ENCODE measurements at regions not wholly inside any gene's neighbourhood (a gene's known extent, or its start where the extent isn't known, plus 50 kb on each side); places are given as distances from the start of the nearest gene placed in this dataset.

- ATAC-seq (ENCODE audit: low FRiP score) = no peak
- Histone ChIP-seq H3K36me3 (ENCODE audit: control insufficient read depth in 1 of 2, insufficient read depth in 2 of 2, low read length in 1 of 2) (no peaks in the 10 kb centered on the region), H3K4me3 (ENCODE audit: low read length in 2 of 2) (no peak overlapping the region), H3K4me1 (ENCODE audit: control insufficient read depth in 1 of 2, insufficient read depth in 2 of 2, low read length in 2 of 2) (no peaks in the 10 kb centered on the region), H3K9me3 (ENCODE audit: control insufficient read depth, low read length) (no peaks in the 10 kb centered on the region), H3K27me3 (ENCODE audit: control insufficient read depth in 1 of 2, insufficient read depth in 2 of 2, low read length in 1 of 2) (no peaks in the 10 kb centered on the region), H3K27ac (ENCODE audit: low read depth in 1 of 2, low read length in 2 of 2) (no peak overlapping the region)
- WGBS, 2 donors = 79 to 85% methylated on average over 2 of the region's 2 CpGs
- no peak for DNase-seq
- intact Hi-C loops (cut with DNase I) = no loop called here
Observed at GRCh38 chr14:95402176-95402575, 82.5 kb upstream of the CLMN start.

- Histone ChIP-seq H3K27me3 (ENCODE audit: control insufficient read depth in 1 of 2, insufficient read depth in 2 of 2, low read length in 1 of 2) (no peaks in the 10 kb centered on the region), H3K4me1 (ENCODE audit: control insufficient read depth in 1 of 2, insufficient read depth in 2 of 2, low read length in 2 of 2) (no peaks in the 10 kb centered on the region), H3K36me3 (ENCODE audit: control insufficient read depth in 1 of 2, insufficient read depth in 2 of 2, low read length in 1 of 2) (no peaks in the 10 kb centered on the region), H3K27ac (ENCODE audit: low read depth in 1 of 2, low read length in 2 of 2) (no peak overlapping the region), H3K9me3 (ENCODE audit: control insufficient read depth, low read length) (peaks cover 1% of the 10 kb centered on the region), H3K4me3 (ENCODE audit: low read length in 2 of 2) (no peak overlapping the region)
- DNase-seq (no peak), ATAC-seq (ENCODE audit: low FRiP score) (no peak)
- 92 to 93% methylated on average over 15 of the region's 15 CpGs for WGBS, 2 donors
- intact Hi-C loops (cut with DNase I) = no loop called here
Observed at GRCh38 chr14:95398630-95399547, 79.2 kb upstream of the CLMN start.

- 82 to 83% methylated on average over 6 of the region's 6 CpGs for WGBS, 2 donors
- ATAC-seq (ENCODE audit: low FRiP score) (no peak), DNase-seq (no peak)
- intact Hi-C loops (cut with DNase I) = no loop called here
- no peaks in the 10 kb centered on the region for H3K36me3 ChIP-seq (ENCODE audit: control insufficient read depth in 1 of 2, insufficient read depth in 2 of 2, low read length in 1 of 2)
- H3K4me1 ChIP-seq (ENCODE audit: control insufficient read depth in 1 of 2, insufficient read depth in 2 of 2, low read length in 2 of 2) = no peaks in the 10 kb centered on the region
- H3K4me3 ChIP-seq (ENCODE audit: low read length in 2 of 2) = no peak overlapping the region
- H3K27me3 ChIP-seq (ENCODE audit: control insufficient read depth in 1 of 2, insufficient read depth in 2 of 2, low read length in 1 of 2) = no peaks in the 10 kb centered on the region
- no peak overlapping the region for H3K27ac ChIP-seq (ENCODE audit: low read depth in 1 of 2, low read length in 2 of 2)
- peaks cover 1% of the 10 kb centered on the region for H3K9me3 ChIP-seq (ENCODE audit: control insufficient read depth, low read length)
Observed at GRCh38 chr14:95397325-95397724, 77.6 kb upstream of the CLMN start.

- no peak for ATAC-seq (ENCODE audit: low FRiP score)
- no peak overlapping the region for H3K4me3 ChIP-seq (ENCODE audit: low read length in 2 of 2)
- no peaks in the 10 kb centered on the region for H3K36me3 ChIP-seq (ENCODE audit: control insufficient read depth in 1 of 2, insufficient read depth in 2 of 2, low read length in 1 of 2)
- WGBS, 2 donors = 90 to 91% methylated on average over 4 of the region's 4 CpGs
- no peak overlapping the region for H3K27ac ChIP-seq (ENCODE audit: low read depth in 1 of 2, low read length in 2 of 2)
- H3K9me3 ChIP-seq (ENCODE audit: control insufficient read depth, low read length) = peaks cover 1% of the 10 kb centered on the region
- no peaks in the 10 kb centered on the region for H3K27me3 ChIP-seq (ENCODE audit: control insufficient read depth in 1 of 2, insufficient read depth in 2 of 2, low read length in 1 of 2)
- intact Hi-C loops (cut with DNase I) = no loop called here
- no peak for DNase-seq
- no peaks in the 10 kb centered on the region for H3K4me1 ChIP-seq (ENCODE audit: control insufficient read depth in 1 of 2, insufficient read depth in 2 of 2, low read length in 2 of 2)
Observed at GRCh38 chr14:95396221-95396620, 76.5 kb upstream of the CLMN start.

- WGBS, 2 donors = 60% methylated on average over 6 of the region's 6 CpGs
- Histone ChIP-seq H3K27me3 (ENCODE audit: control insufficient read depth in 1 of 2, insufficient read depth in 2 of 2, low read length in 1 of 2) (no peaks in the 10 kb centered on the region), H3K36me3 (ENCODE audit: control insufficient read depth in 1 of 2, insufficient read depth in 2 of 2, low read length in 1 of 2) (no peaks in the 10 kb centered on the region), H3K4me1 (ENCODE audit: control insufficient read depth in 1 of 2, insufficient read depth in 2 of 2, low read length in 2 of 2) (no peaks in the 10 kb centered on the region), H3K9me3 (ENCODE audit: control insufficient read depth, low read length) (peaks cover 1% of the 10 kb centered on the region), H3K4me3 (ENCODE audit: low read length in 2 of 2) (no peak overlapping the region), H3K27ac (ENCODE audit: low read depth in 1 of 2, low read length in 2 of 2) (no peak overlapping the region)
- ATAC-seq (ENCODE audit: low FRiP score) (no peak), DNase-seq (no peak)
- intact Hi-C loops (cut with DNase I) = no loop called here
Observed at GRCh38 chr14:95395098-95395737, 75.5 kb upstream of the CLMN start.

GRCh38 chr14:95394297-95395097 lies 74.8 kb upstream of the CLMN start:
- DNase-seq = no peak
- H3K36me3 ChIP-seq (ENCODE audit: control insufficient read depth in 1 of 2, insufficient read depth in 2 of 2, low read length in 1 of 2) = no peaks in the 10 kb centered on the region
- H3K9me3 ChIP-seq (ENCODE audit: control insufficient read depth, low read length) = peaks cover 1% of the 10 kb centered on the region
- intact Hi-C loops (cut with DNase I) = no loop called here
- no peak overlapping the region for H3K4me3 ChIP-seq (ENCODE audit: low read length in 2 of 2)
- H3K27ac ChIP-seq (ENCODE audit: low read depth in 1 of 2, low read length in 2 of 2) = no peak overlapping the region
- ATAC-seq (ENCODE audit: low FRiP score) = no peak
- no peaks in the 10 kb centered on the region for H3K4me1 ChIP-seq (ENCODE audit: control insufficient read depth in 1 of 2, insufficient read depth in 2 of 2, low read length in 2 of 2)
- H3K27me3 ChIP-seq (ENCODE audit: control insufficient read depth in 1 of 2, insufficient read depth in 2 of 2, low read length in 1 of 2) = no peaks in the 10 kb centered on the region
- 59% methylated on average over 3 of the region's 3 CpGs for WGBS, 2 donors

- no peaks in the 10 kb centered on the region for H3K4me1 ChIP-seq (ENCODE audit: control insufficient read depth in 1 of 2, insufficient read depth in 2 of 2, low read length in 2 of 2)
- no peak overlapping the region for H3K4me3 ChIP-seq (ENCODE audit: low read length in 2 of 2)
- DNase-seq (no peak), ATAC-seq (ENCODE audit: low FRiP score) (no peak)
- H3K9me3 ChIP-seq (ENCODE audit: control insufficient read depth, low read length) = peaks cover 1% of the 10 kb centered on the region
- intact Hi-C loops (cut with DNase I) = no loop called here
- H3K27ac ChIP-seq (ENCODE audit: low read depth in 1 of 2, low read length in 2 of 2) = no peak overlapping the region
- WGBS, 2 donors = 86 to 90% methylated on average over 5 of the region's 5 CpGs
- no peaks in the 10 kb centered on the region for H3K36me3 ChIP-seq (ENCODE audit: control insufficient read depth in 1 of 2, insufficient read depth in 2 of 2, low read length in 1 of 2)
- H3K27me3 ChIP-seq (ENCODE audit: control insufficient read depth in 1 of 2, insufficient read depth in 2 of 2, low read length in 1 of 2) = no peaks in the 10 kb centered on the region
Observed at GRCh38 chr14:95392841-95393240, 73.1 kb upstream of the CLMN start.

- peaks cover 1% of the 10 kb centered on the region for H3K9me3 ChIP-seq (ENCODE audit: control insufficient read depth, low read length)
- intact Hi-C loops (cut with DNase I) = no loop called here
- H3K4me1 ChIP-seq (ENCODE audit: control insufficient read depth in 1 of 2, insufficient read depth in 2 of 2, low read length in 2 of 2) = no peaks in the 10 kb centered on the region
- H3K36me3 ChIP-seq (ENCODE audit: control insufficient read depth in 1 of 2, insufficient read depth in 2 of 2, low read length in 1 of 2) = no peaks in the 10 kb centered on the region
- DNase-seq = no peak
- ATAC-seq (ENCODE audit: low FRiP score) = no peak
- H3K27me3 ChIP-seq (ENCODE audit: control insufficient read depth in 1 of 2, insufficient read depth in 2 of 2, low read length in 1 of 2) = no peaks in the 10 kb centered on the region
- WGBS, 2 donors = 53 to 61% methylated on average over 2 of the region's 2 CpGs
- H3K27ac ChIP-seq (ENCODE audit: low read depth in 1 of 2, low read length in 2 of 2) = no peak overlapping the region
- no peak overlapping the region for H3K4me3 ChIP-seq (ENCODE audit: low read length in 2 of 2)
Observed at GRCh38 chr14:95391331-95391730, 71.6 kb upstream of the CLMN start.

Measured in aorta (tissue), 5 donors.